Activated CD4-positive, alpha-beta T cell treated with anti-CD3 and anti-CD28 coated beads, Interleukin-2, amount 10 ng/mL, durations not matched to agents 24 days and 14 days (primary cell): ENCODE measurements at regions not wholly inside any gene's neighbourhood (a gene's known extent, or its start where the extent isn't known, plus 50 kb on each side); places are given as distances from the start of the nearest gene placed in this dataset.

Experiments used
- DNase-seq: peaks from one replicate; pipeline ENCODE4 v3.0.0; 2022
- H3K27ac Mint-ChIP-seq: one replicate; pipeline ENCODE4 v1.8.0; 2022; ENCODE audit warnings: mild to moderate bottlenecking, mixed read lengths
- H3K27me3 Mint-ChIP-seq: one replicate; pipeline ENCODE4 v1.8.0; 2022; ENCODE audit warnings: mixed read lengths
- H3K36me3 Mint-ChIP-seq: one replicate; pipeline ENCODE4 v1.8.0; 2022; ENCODE audit warnings: low read depth, mild to moderate bottlenecking, mixed read lengths
- H3K4me1 Mint-ChIP-seq: one replicate; pipeline ENCODE4 v1.8.0; 2021; ENCODE audit warnings: mixed read lengths
- H3K4me3 Mint-ChIP-seq: one replicate; pipeline ENCODE4 v1.8.0; 2022; ENCODE audit warnings: mild to moderate bottlenecking, moderate library complexity, mixed read lengths
- H3K9me3 Mint-ChIP-seq: one replicate; pipeline ENCODE4 v1.8.0; 2021; ENCODE audit warnings: mixed read lengths
- intact Hi-C: fragments of 100-400 bp; cut with micrococcal nuclease; formaldehyde crosslinking; loops from one replicate; pipeline ENCODE4 v1.15.1; 2023

- H3K9me3 Mint-ChIP-seq = peaks cover 7% of the 10 kb centered on the region
- intact Hi-C loops = no loop called here
These were observed 77.0 kb upstream of the IRF2BP2 start for GRCh38 chr1:234687011-234687410.

GRCh38 chr1:234686035-234686434, 76.1 kb upstream of the IRF2BP2 start:
- Mint-ChIP-seq H3K4me3 (no peak overlapping the region), H3K4me1 (no peaks in the 10 kb centered on the region), H3K27me3 (no peaks in the 10 kb centered on the region), H3K27ac (no peak overlapping the region), H3K36me3 (peaks cover 2% of the 10 kb centered on the region), H3K9me3 (peaks cover 7% of the 10 kb centered on the region)
- intact Hi-C loops = no loop called here
- DNase-seq = no peak

More at GRCh38 chr1:234687011-234687410, 77.0 kb upstream of the IRF2BP2 start:
- Mint-ChIP-seq H3K4me1 (peaks cover 3% of the 10 kb centered on the region), H3K4me3 (no peak overlapping the region), H3K27me3 (no peaks in the 10 kb centered on the region), H3K36me3 (peaks cover 2% of the 10 kb centered on the region), H3K27ac (no peak overlapping the region)
- DNase-seq = no peak

GRCh38 chr1:234684856-234685255, 74.9 kb upstream of the IRF2BP2 start:
- Mint-ChIP-seq H3K4me1 (no peaks in the 10 kb centered on the region), H3K36me3 (peaks cover 2% of the 10 kb centered on the region), H3K4me3 (no peak overlapping the region), H3K27me3 (no peaks in the 10 kb centered on the region), H3K9me3 (peaks cover 7% of the 10 kb centered on the region), H3K27ac (no peak overlapping the region)
- intact Hi-C loops = no loop called here
- DNase-seq = no peak

- no peak overlapping the region for H3K4me3 Mint-ChIP-seq
- intact Hi-C loops = no loop called here
These were observed 74.1 kb upstream of the IRF2BP2 start for GRCh38 chr1:234683861-234684632.

GRCh38 chr1:234683127-234683860, 73.3 kb upstream of the IRF2BP2 start:
- no peak for DNase-seq
- peaks cover 2% of the 10 kb centered on the region for H3K36me3 Mint-ChIP-seq
- H3K27ac Mint-ChIP-seq = no peak overlapping the region
- no peaks in the 10 kb centered on the region for H3K4me1 Mint-ChIP-seq
- intact Hi-C loops = no loop called here
- H3K27me3 Mint-ChIP-seq = no peaks in the 10 kb centered on the region
- H3K9me3 Mint-ChIP-seq = peaks cover 7% of the 10 kb centered on the region
- no peak overlapping the region for H3K4me3 Mint-ChIP-seq

More at GRCh38 chr1:234683861-234684632, 74.1 kb upstream of the IRF2BP2 start:
- H3K4me1 Mint-ChIP-seq = no peaks in the 10 kb centered on the region
- no peaks in the 10 kb centered on the region for H3K27me3 Mint-ChIP-seq
- peaks cover 7% of the 10 kb centered on the region for H3K9me3 Mint-ChIP-seq
- DNase-seq = no peak
- no peak overlapping the region for H3K27ac Mint-ChIP-seq
- peaks cover 2% of the 10 kb centered on the region for H3K36me3 Mint-ChIP-seq

GRCh38 chr1:234681990-234682389, 72.0 kb upstream of the IRF2BP2 start:
- H3K9me3 Mint-ChIP-seq = peaks cover 7% of the 10 kb centered on the region
- H3K4me1 Mint-ChIP-seq = no peaks in the 10 kb centered on the region
- no peak overlapping the region for H3K4me3 Mint-ChIP-seq
- DNase-seq = no peak
- H3K36me3 Mint-ChIP-seq = peaks cover 2% of the 10 kb centered on the region
- H3K27me3 Mint-ChIP-seq = no peaks in the 10 kb centered on the region
- H3K27ac Mint-ChIP-seq = no peak overlapping the region
- intact Hi-C loops = no loop called here

- peaks cover 3% of the 10 kb centered on the region for H3K9me3 Mint-ChIP-seq
- peaks cover 2% of the 10 kb centered on the region for H3K36me3 Mint-ChIP-seq
- no peak for DNase-seq
- intact Hi-C loops = no loop called here
- no peak overlapping the region for H3K27ac Mint-ChIP-seq
- peaks cover 5% of the 10 kb centered on the region for H3K4me1 Mint-ChIP-seq
- peaks cover 1% of the 10 kb centered on the region for H3K27me3 Mint-ChIP-seq
- no peak overlapping the region for H3K4me3 Mint-ChIP-seq
These were observed 71.1 kb upstream of the IRF2BP2 start for GRCh38 chr1:234681065-234681464.

- H3K4me1 Mint-ChIP-seq = peaks cover 11% of the 10 kb centered on the region
- no peaks in the 10 kb centered on the region for H3K9me3 Mint-ChIP-seq
- H3K27me3 Mint-ChIP-seq = peaks cover 1% of the 10 kb centered on the region
- H3K27ac Mint-ChIP-seq = no peak overlapping the region
- no peak for DNase-seq
- H3K36me3 Mint-ChIP-seq = no peaks in the 10 kb centered on the region
- intact Hi-C loops = no loop called here
- H3K4me3 Mint-ChIP-seq = no peak overlapping the region
These were observed 70.4 kb upstream of the IRF2BP2 start for GRCh38 chr1:234680331-234680904.

GRCh38 chr1:234676103-234676594, 66.2 kb upstream of the IRF2BP2 start:
- DNase-seq = peak; percentile 87
- peaks cover 11% of the 10 kb centered on the region for H3K4me1 Mint-ChIP-seq
- peak overlapping the region; percentile 77 for H3K4me3 Mint-ChIP-seq
- H3K27ac Mint-ChIP-seq = peak overlapping the region; percentile 40
- H3K36me3 Mint-ChIP-seq = no peaks in the 10 kb centered on the region
- peaks cover 1% of the 10 kb centered on the region for H3K27me3 Mint-ChIP-seq
- no peaks in the 10 kb centered on the region for H3K9me3 Mint-ChIP-seq
- intact Hi-C loops = loop anchor here (2.0 to 5.0 kb wide), 3 partner anchors 34 to 63 kb away; no protein-coding TSS in a partner anchor

GRCh38 chr1:234675572-234675971, 65.6 kb upstream of the IRF2BP2 start:
- Mint-ChIP-seq H3K27me3 (peaks cover 1% of the 10 kb centered on the region), H3K9me3 (no peaks in the 10 kb centered on the region), H3K36me3 (no peaks in the 10 kb centered on the region), H3K4me3 (peak overlapping the region; percentile 77), H3K4me1 (peaks cover 11% of the 10 kb centered on the region), H3K27ac (no peak overlapping the region)
- intact Hi-C loops = loop anchor here (5.0 kb wide), 1 partner anchor 33 kb away; no protein-coding TSS in a partner anchor
- peak; percentile 51 for DNase-seq

GRCh38 chr1:234675006-234675405, 65.0 kb upstream of the IRF2BP2 start:
- H3K4me3 Mint-ChIP-seq = no peak overlapping the region
- peak; percentile 43 for DNase-seq
- no peaks in the 10 kb centered on the region for H3K9me3 Mint-ChIP-seq
- intact Hi-C loops = loop anchor here (5.0 kb wide), 1 partner anchor 33 kb away; no protein-coding TSS in a partner anchor
- H3K27ac Mint-ChIP-seq = no peak overlapping the region
- H3K36me3 Mint-ChIP-seq = no peaks in the 10 kb centered on the region
- H3K27me3 Mint-ChIP-seq = peaks cover 1% of the 10 kb centered on the region
- H3K4me1 Mint-ChIP-seq = peaks cover 11% of the 10 kb centered on the region

- H3K27ac Mint-ChIP-seq = no peak overlapping the region
- intact Hi-C loops = loop anchor here (5.0 kb wide), 1 partner anchor 33 kb away; no protein-coding TSS in a partner anchor
- peak; percentile 48 for DNase-seq
- peaks cover 11% of the 10 kb centered on the region for H3K4me1 Mint-ChIP-seq
- H3K4me3 Mint-ChIP-seq = no peak overlapping the region
- peaks cover 1% of the 10 kb centered on the region for H3K27me3 Mint-ChIP-seq
- no peaks in the 10 kb centered on the region for H3K9me3 Mint-ChIP-seq
- H3K36me3 Mint-ChIP-seq = no peaks in the 10 kb centered on the region
These were observed 64.3 kb upstream of the IRF2BP2 start for GRCh38 chr1:234674218-234674815.

GRCh38 chr1:234672349-234673135, 62.6 kb upstream of the IRF2BP2 start:
- intact Hi-C loops = loop anchor here (5.0 kb wide), 1 partner anchor 35 kb away; no protein-coding TSS in a partner anchor

More at GRCh38 chr1:234672349-234673135, 62.6 kb upstream of the IRF2BP2 start:
- H3K4me1 Mint-ChIP-seq = peaks cover 14% of the 10 kb centered on the region
- peaks cover 1% of the 10 kb centered on the region for H3K27me3 Mint-ChIP-seq
- H3K36me3 Mint-ChIP-seq = no peaks in the 10 kb centered on the region
- H3K9me3 Mint-ChIP-seq = no peaks in the 10 kb centered on the region
- no peak overlapping the region for H3K4me3 Mint-ChIP-seq
- peak; percentile 52 for DNase-seq
- no peak overlapping the region for H3K27ac Mint-ChIP-seq
